ENCODE measurements at regions not wholly inside any gene's neighbourhood (a gene's known extent, or its start where the extent isn't known, plus 50 kb on each side); places are given as distances from the start of the nearest gene placed in this dataset.

DNA sequence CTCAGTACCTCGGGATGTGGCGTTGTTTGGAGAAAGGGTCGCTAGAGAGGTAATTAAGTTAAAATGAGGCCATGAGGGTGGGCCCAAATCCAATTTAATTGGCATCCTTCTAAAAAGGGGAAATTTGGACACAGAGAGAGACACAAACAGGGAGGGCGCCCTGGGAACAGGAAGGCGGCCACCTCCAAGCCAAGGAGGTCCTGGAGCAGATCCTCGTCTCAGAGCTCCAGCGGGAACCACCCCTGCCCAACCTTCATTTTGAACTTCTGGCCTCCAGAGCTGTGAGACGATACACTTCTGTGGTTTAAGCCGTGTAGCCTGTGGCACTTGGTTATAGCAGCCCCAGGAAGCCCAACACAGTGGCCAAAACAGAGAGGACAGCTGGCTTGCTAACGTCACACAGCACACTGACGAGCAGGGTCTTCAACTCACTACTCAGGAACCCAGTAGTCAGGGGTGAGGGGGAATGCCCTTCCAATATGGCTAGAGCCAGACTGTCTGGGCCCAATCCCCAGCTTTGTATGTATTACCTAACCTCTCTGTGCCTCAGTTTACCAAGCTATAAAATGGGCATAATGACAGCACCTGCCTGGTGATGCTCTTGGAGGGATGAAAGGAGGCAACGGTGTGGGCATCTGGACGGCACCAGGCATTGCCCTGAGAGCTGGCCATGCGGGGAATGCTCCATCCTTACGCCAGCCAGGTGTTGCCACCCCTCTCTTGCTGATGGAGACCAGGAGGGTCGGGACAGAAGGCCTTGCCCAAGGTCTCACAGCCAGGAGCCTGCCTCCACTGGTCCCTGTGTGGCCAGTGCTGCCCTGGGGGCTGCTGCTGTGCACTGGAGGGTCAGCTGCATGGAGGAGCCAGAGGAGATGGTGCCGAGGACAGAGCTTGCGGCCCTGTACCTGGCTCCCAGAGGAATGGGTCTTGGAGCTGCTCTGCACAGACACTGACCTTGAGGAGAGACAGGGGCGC is 53.3 kb upstream of the LINC01488 start:
- peaks cover 0 to 4% (median 0%) of the 10 kb centered on the region in 7 donors for H3K27me3 ChIP-seq (replicated peaks in 1 of 7)
- TF ChIP-seq CTCF (IDR thresholded peaks at IDR 0.05 in 8 of 11, conservative IDR thresholded peaks at IDR 0.05 in 3 of 11), result no peak
- TF ChIP-seq POLR2AphosphoS5 (IDR thresholded peaks at IDR 0.05), result no peak
- no peak for TF ChIP-seq POLR2A (IDR thresholded peaks at IDR 0.05)
- no peak overlapping the region for H3K27ac ChIP-seq
- H3K36me3 ChIP-seq, result no peaks in the 10 kb centered on the region
- intact Hi-C loops (cut with DNase I; ENCODE audit: low total_unique reads), result no loop called here
- no peak overlapping the region for H3K4me3 ChIP-seq
- DNase-seq, result peak; percentile 58
- peaks cover 0 to 13% (median 0%) of the 10 kb centered on the region in 6 donors for H3K4me1 ChIP-seq
- peaks cover 0 to 15% (median 12%) of the 10 kb centered on the region in 8 donors for H3K9me3 ChIP-seq
- WGBS, 5 donors, result 84 to 93% (median 89%) methylated on average over 16 to 19 of the region's 19 CpGs

DNA sequence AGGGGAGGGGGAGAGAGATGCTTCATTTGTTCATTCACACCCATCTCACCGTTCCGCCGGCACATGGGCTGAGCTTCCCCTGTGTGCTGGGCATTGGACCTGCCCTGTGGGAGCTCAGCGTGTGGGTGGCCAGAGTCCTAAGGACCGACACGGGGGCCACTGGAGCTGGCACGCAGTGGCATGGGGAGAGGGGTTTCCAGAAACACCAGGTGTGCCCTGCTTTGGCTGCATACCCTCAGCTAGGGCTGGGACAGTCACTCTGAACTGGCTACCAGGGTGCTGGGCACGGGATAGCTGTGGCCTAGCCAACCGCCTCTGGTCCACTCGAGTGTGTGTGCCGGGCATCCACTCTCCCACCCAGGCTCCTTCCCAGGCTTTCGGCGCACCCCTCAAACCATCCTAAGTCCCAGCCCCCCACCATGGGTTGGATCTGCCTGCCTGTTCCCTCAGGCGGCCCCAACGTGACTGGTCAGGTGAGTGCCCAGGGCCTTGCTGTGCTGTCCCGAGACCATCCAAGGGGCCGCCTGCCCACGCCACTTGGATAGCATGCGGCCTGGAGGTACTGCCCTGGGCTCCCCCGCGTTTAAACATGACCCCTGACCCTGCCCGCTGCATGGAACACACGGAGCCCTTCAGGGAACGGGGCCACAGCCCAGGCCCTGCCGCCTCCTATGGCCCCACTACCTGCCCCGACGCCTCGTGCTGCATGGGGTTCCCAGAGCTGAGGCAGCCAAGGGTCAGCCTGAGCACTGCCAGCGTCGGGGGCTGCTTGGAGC is 51.6 kb upstream of the LINC01488 start:
- peaks cover 0 to 16% (median 0%) of the 10 kb centered on the region in 7 donors for H3K27me3 ChIP-seq (replicated peaks in 1 of 7)
- TF ChIP-seq POLR2AphosphoS5 (IDR thresholded peaks at IDR 0.05) (no peak), POLR2A (IDR thresholded peaks at IDR 0.05) (no peak), CTCF (IDR thresholded peaks at IDR 0.05 in 8 of 11, conservative IDR thresholded peaks at IDR 0.05 in 3 of 11) (no peak)
- DNase-seq, result peak; percentile 61
- WGBS, 5 donors, result 86 to 96% (median 93%) methylated on average over 19 to 30 of the region's 30 CpGs
- H3K4me1 ChIP-seq, result peaks cover 0 to 13% (median 0%) of the 10 kb centered on the region in 6 donors
- H3K36me3 ChIP-seq, result no peaks in the 10 kb centered on the region
- no peak overlapping the region for H3K27ac ChIP-seq
- no peak overlapping the region for H3K4me3 ChIP-seq
- intact Hi-C loops (cut with DNase I; ENCODE audit: low total_unique reads), result no loop called here
- peaks cover 0 to 8% (median 5%) of the 10 kb centered on the region in 8 donors for H3K9me3 ChIP-seq

GRCh38 chr11:69430566-69430965 is 50.9 kb upstream of the LINC01488 start:
- WGBS, 5 donors, result 58 to 95% (median 82%) methylated on average over 4 to 5 of the region's 5 CpGs
- H3K27me3 ChIP-seq (replicated peaks in 1 of 7), result peaks cover 0 to 22% (median 0%) of the 10 kb centered on the region in 7 donors
- no peak overlapping the region for H3K27ac ChIP-seq
- no peaks in the 10 kb centered on the region for H3K36me3 ChIP-seq
- H3K9me3 ChIP-seq, result peaks cover 0 to 2% (median under 1%) of the 10 kb centered on the region in 8 donors
- TF ChIP-seq CTCF (IDR thresholded peaks at IDR 0.05 in 8 of 11, conservative IDR thresholded peaks at IDR 0.05 in 3 of 11) (no peak), POLR2A (IDR thresholded peaks at IDR 0.05) (no peak), POLR2AphosphoS5 (IDR thresholded peaks at IDR 0.05) (no peak)
- H3K4me3 ChIP-seq, result no peak overlapping the region
- peaks cover 0 to 16% (median 0%) of the 10 kb centered on the region in 6 donors for H3K4me1 ChIP-seq
- DNase-seq, result no peak
- intact Hi-C loops (cut with DNase I; ENCODE audit: low total_unique reads), result no loop called here

Data from spleen (tissue), 11 donors.